ENCODE measurements at regions not wholly inside any gene's neighbourhood (a gene's known extent, or its start where the extent isn't known, plus 50 kb on each side); places are given as distances from the start of the nearest gene placed in this dataset.

GRCh38 chr5:109927639-109928038 lies 237.9 kb downstream of the MAN2A1 start:
- no peak for TF ChIP-seq POLR2A (IDR thresholded peaks at IDR 0.05)
- no peak for TF ChIP-seq CTCF (IDR thresholded peaks at IDR 0.05)
